GM23338 (cell line): ENCODE measurements at regions not wholly inside any gene's neighbourhood (a gene's known extent, or its start where the extent isn't known, plus 50 kb on each side); places are given as distances from the start of the nearest gene placed in this dataset.

ENCODE experiments used
- ATAC-seq: fragments of 200-7000 bp; cut with Tn5 transposase; 3 replicates; pipeline ENCODE4 v1.9.1; 2020
- DNase-seq: peaks from one replicate; pipeline ENCODE4 v3.0.0-alpha.2; 2015; ENCODE audit warnings: low spot score
- H2AFZ ChIP-seq: fragments of 200-600 bp; sonication (generic); 2 replicates; pipeline ENCODE4 v1.8.0; 2016; ENCODE audit warnings: antibody characterized with exemption, mild to moderate bottlenecking, moderate library complexity
- H3F3A ChIP-seq: fragments of 200-600 bp; sonication (generic); replicated peaks from 2 replicates; pipeline ENCODE4 v1.8.0; 2017; ENCODE audit warnings: antibody characterized with exemption, mixed run types, low read depth
- H3K27ac ChIP-seq: fragments of 200-600 bp; sonication (generic); 2 replicates; pipeline ENCODE4 v1.6.1; 2016; ENCODE audit warnings: low read depth
- H3K27me3 ChIP-seq: fragments of 200-600 bp; sonication (generic); 2 replicates; pipeline ENCODE4 v1.8.0; 2016; ENCODE audit warnings: mild to moderate bottlenecking, mixed run types, moderate library complexity; ENCODE audit not compliant: insufficient read depth
- H3K36me3 ChIP-seq: fragments of 200-600 bp; sonication (generic); 2 replicates; pipeline ENCODE4 v1.8.0; 2016; ENCODE audit warnings: mild to moderate bottlenecking; ENCODE audit not compliant: insufficient read depth
- H3K4me1 ChIP-seq: fragments of 200-600 bp; sonication (generic); 2 replicates; pipeline ENCODE4 v1.8.0; 2016; ENCODE audit warnings: mild to moderate bottlenecking, moderate library complexity; ENCODE audit not compliant: insufficient read depth
- H3K4me2 ChIP-seq: fragments of 200-600 bp; sonication (generic); 2 replicates; pipeline ENCODE4 v1.7.1; 2017; ENCODE audit warnings: mixed run types
- H3K4me3 ChIP-seq: fragments of 200-600 bp; sonication (generic); 2 replicates; pipeline ENCODE4 v1.6.1; 2016; ENCODE audit warnings: mixed run types
- H3K79me2 ChIP-seq: fragments of 200-600 bp; sonication (generic); replicated peaks from 2 replicates; pipeline ENCODE4 v1.8.0; 2017; ENCODE audit warnings: mild to moderate bottlenecking; ENCODE audit not compliant: insufficient read depth
- H3K9me2 ChIP-seq: fragments of 200-600 bp; sonication (generic); 2 replicates; pipeline ENCODE4 v1.8.0; 2017; ENCODE audit not compliant: insufficient read depth
- H4K20me1 ChIP-seq: fragments of 200-600 bp; sonication (generic); replicated peaks from 2 replicates; pipeline ENCODE4 v1.8.0; 2017; ENCODE audit warnings: mild to moderate bottlenecking; ENCODE audit not compliant: insufficient read depth
- H3K27ac Mint-ChIP-seq: 2 replicates; pipeline ENCODE4 v1.8.0; 2020; ENCODE audit warnings: inconsistent platforms, mild to moderate bottlenecking, moderate library complexity, mixed read lengths
- H3K27me3 Mint-ChIP-seq: 3 replicates; pipeline ENCODE4 v1.8.0; 2022; ENCODE audit warnings: low read depth, mild to moderate bottlenecking, moderate library complexity, mixed read lengths, inconsistent platforms; ENCODE audit not compliant: insufficient read depth, poor library complexity
- H3K36me3 Mint-ChIP-seq: 3 replicates; pipeline ENCODE4 v1.8.0; 2021; ENCODE audit warnings: low read depth, mild to moderate bottlenecking, inconsistent platforms, moderate library complexity, mixed read lengths
- H3K4me1 Mint-ChIP-seq: 3 replicates; pipeline ENCODE4 v1.8.0; 2020; ENCODE audit warnings: mild to moderate bottlenecking, inconsistent platforms, mixed read lengths
- H3K4me3 Mint-ChIP-seq: 3 replicates; pipeline ENCODE4 v1.8.0; 2021; ENCODE audit warnings: moderate library complexity, mild to moderate bottlenecking, inconsistent platforms, mixed read lengths
- H3K9me3 Mint-ChIP-seq: 3 replicates; pipeline ENCODE4 v1.8.0; 2020; ENCODE audit warnings: moderate library complexity, mild to moderate bottlenecking, inconsistent platforms, mixed read lengths
- CREB1 ChIP-seq: fragments of 250-450 bp; sonication (Bioruptor Pico); IDR thresholded peaks from 2 replicates; pipeline ENCODE4 v1.5.0; 2020; ENCODE audit warnings: low read depth, mild to moderate bottlenecking, moderate library complexity
- EZH2 ChIP-seq: fragments of 200-600 bp; sonication (generic); IDR thresholded peaks from one replicate; pipeline ENCODE4 v1.8.0; 2017; ENCODE audit warnings: antibody characterized with exemption, mild to moderate bottlenecking, low read depth; ENCODE audit not compliant: unreplicated experiment
- EZH2phosphoT487 ChIP-seq: fragments of 200-600 bp; sonication (generic); IDR thresholded peaks from one replicate; pipeline ENCODE4 v1.8.1; 2018; ENCODE audit warnings: antibody characterized with exemption; ENCODE audit not compliant: unreplicated experiment
- JUNB ChIP-seq: IDR thresholded peaks from one replicate; pipeline ENCODE4 v1.6.1; 2016; ENCODE audit warnings: antibody characterized with exemption; ENCODE audit not compliant: unreplicated experiment
- NANOG ChIP-seq: IDR thresholded peaks from 2 replicates; pipeline ENCODE4 v1.6.1; 2016; ENCODE audit warnings: antibody characterized with exemption, borderline replicate concordance
- POLR2AphosphoS5 ChIP-seq: IDR thresholded peaks from 2 replicates; pipeline ENCODE4 v1.6.1; 2016; ENCODE audit warnings: antibody characterized with exemption, low read depth
- STAT1 ChIP-seq: IDR thresholded peaks from one replicate; pipeline ENCODE4 v1.6.1; 2016; ENCODE audit warnings: antibody characterized with exemption; ENCODE audit not compliant: unreplicated experiment
- ZNF114 ChIP-seq: fragments of 250-450 bp; sonication (Bioruptor Pico); IDR thresholded peaks from 2 replicates; pipeline ENCODE4 v1.5.0; 2020; ENCODE audit warnings: mild to moderate bottlenecking, moderate library complexity
- ZNF331 ChIP-seq: fragments of 250-450 bp; sonication (Bioruptor Pico); IDR thresholded peaks from 2 replicates; pipeline ENCODE4 v1.5.0; 2020; ENCODE audit warnings: low read depth, mild to moderate bottlenecking, moderate library complexity
- TF ChIP-seq, protein P1 (sequence below), 2 experiments: fragments of 200-600 bp in 1 of 2; sonication (generic) in 1 of 2; conservative IDR thresholded peaks; 2 replicates each; pipeline versions ENCODE4 v1.5.1 to v1.6.1; 2016 to 2017; ENCODE audit warnings: antibody characterized with exemption in 2 of 2, low read depth in 2 of 2, mild to moderate bottlenecking in 2 of 2, moderate library complexity in 1 of 2
- TF ChIP-seq, protein P2 (sequence below): fragments of 250-450 bp; sonication (Bioruptor Pico); IDR thresholded peaks from 2 replicates; pipeline ENCODE4 v1.5.0; 2020; ENCODE audit warnings: mild to moderate bottlenecking, moderate library complexity
- TF ChIP-seq, protein P3 (sequence below): IDR thresholded peaks from 2 replicates; pipeline ENCODE4 v1.6.1; 2016; ENCODE audit warnings: antibody characterized with exemption
- TF ChIP-seq, protein P4 (sequence below): IDR thresholded peaks from one replicate; pipeline ENCODE4 v1.6.1; 2018; ENCODE audit warnings: antibody characterized with exemption; ENCODE audit not compliant: unreplicated experiment

DNA sequence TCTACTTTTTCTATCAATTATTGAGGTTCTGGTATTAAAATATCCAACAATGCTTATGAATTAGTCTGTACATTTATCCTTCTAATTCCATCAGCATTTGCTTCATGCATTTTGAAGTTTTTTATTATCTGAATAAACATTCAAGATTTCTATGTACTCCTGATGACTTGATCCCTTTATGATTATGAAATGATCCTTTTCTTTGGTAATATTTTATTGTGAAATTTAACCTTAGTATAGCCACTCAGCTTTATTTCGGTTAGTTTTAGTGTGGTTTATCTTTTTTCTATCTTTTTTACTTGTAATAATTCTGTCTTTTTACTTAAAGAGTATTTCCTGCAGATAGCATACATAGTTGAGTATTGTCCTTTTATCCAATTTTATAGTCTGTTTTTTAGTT is 106.6 kb downstream of the SNAPC1 start:
- Histone ChIP-seq H3K79me2 (no peaks in the 10 kb centered on the region), H3K27me3 (no peaks in the 10 kb centered on the region), H3K36me3 (no peaks in the 10 kb centered on the region), H3K27ac (no peak overlapping the region), H3K4me3 (no peak overlapping the region), H2AFZ (no peak overlapping the region), H3K9me2 (no peaks in the 10 kb centered on the region), H4K20me1 (no peaks in the 10 kb centered on the region), H3K4me2 (no peak overlapping the region), H3F3A (no peaks in the 10 kb centered on the region), H3K4me1 (no peaks in the 10 kb centered on the region)
- Mint-ChIP-seq H3K4me1 (no peaks in the 10 kb centered on the region; the same call in 2 of the 3 replicates), H3K27me3 (no peaks in the 10 kb centered on the region), H3K36me3 (peaks cover 2% of the 10 kb centered on the region; the same call in 2 of the 3 replicates), H3K4me3 (no peak overlapping the region), H3K9me3 (peaks cover 19% of the 10 kb centered on the region), H3K27ac (no peak overlapping the region)
- TF ChIP-seq EZH2phosphoT487 (no peak), ZNF114 (CRISPR knock-in tag) (no peak), JUNB (no peak), STAT1 (no peak), ZNF331 (CRISPR knock-in tag) (no peak), NANOG (no peak), CREB1 (CRISPR knock-in tag) (no peak), EZH2 (no peak), POLR2AphosphoS5 (no peak)
- TF ChIP-seq, protein P1, sequence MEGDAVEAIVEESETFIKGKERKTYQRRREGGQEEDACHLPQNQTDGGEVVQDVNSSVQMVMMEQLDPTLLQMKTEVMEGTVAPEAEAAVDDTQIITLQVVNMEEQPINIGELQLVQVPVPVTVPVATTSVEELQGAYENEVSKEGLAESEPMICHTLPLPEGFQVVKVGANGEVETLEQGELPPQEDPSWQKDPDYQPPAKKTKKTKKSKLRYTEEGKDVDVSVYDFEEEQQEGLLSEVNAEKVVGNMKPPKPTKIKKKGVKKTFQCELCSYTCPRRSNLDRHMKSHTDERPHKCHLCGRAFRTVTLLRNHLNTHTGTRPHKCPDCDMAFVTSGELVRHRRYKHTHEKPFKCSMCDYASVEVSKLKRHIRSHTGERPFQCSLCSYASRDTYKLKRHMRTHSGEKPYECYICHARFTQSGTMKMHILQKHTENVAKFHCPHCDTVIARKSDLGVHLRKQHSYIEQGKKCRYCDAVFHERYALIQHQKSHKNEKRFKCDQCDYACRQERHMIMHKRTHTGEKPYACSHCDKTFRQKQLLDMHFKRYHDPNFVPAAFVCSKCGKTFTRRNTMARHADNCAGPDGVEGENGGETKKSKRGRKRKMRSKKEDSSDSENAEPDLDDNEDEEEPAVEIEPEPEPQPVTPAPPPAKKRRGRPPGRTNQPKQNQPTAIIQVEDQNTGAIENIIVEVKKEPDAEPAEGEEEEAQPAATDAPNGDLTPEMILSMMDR (conservative IDR thresholded peaks at IDR 0.05; ENCODE audit: low read depth in 2 of 2) = no peak
- TF ChIP-seq, protein P2, sequence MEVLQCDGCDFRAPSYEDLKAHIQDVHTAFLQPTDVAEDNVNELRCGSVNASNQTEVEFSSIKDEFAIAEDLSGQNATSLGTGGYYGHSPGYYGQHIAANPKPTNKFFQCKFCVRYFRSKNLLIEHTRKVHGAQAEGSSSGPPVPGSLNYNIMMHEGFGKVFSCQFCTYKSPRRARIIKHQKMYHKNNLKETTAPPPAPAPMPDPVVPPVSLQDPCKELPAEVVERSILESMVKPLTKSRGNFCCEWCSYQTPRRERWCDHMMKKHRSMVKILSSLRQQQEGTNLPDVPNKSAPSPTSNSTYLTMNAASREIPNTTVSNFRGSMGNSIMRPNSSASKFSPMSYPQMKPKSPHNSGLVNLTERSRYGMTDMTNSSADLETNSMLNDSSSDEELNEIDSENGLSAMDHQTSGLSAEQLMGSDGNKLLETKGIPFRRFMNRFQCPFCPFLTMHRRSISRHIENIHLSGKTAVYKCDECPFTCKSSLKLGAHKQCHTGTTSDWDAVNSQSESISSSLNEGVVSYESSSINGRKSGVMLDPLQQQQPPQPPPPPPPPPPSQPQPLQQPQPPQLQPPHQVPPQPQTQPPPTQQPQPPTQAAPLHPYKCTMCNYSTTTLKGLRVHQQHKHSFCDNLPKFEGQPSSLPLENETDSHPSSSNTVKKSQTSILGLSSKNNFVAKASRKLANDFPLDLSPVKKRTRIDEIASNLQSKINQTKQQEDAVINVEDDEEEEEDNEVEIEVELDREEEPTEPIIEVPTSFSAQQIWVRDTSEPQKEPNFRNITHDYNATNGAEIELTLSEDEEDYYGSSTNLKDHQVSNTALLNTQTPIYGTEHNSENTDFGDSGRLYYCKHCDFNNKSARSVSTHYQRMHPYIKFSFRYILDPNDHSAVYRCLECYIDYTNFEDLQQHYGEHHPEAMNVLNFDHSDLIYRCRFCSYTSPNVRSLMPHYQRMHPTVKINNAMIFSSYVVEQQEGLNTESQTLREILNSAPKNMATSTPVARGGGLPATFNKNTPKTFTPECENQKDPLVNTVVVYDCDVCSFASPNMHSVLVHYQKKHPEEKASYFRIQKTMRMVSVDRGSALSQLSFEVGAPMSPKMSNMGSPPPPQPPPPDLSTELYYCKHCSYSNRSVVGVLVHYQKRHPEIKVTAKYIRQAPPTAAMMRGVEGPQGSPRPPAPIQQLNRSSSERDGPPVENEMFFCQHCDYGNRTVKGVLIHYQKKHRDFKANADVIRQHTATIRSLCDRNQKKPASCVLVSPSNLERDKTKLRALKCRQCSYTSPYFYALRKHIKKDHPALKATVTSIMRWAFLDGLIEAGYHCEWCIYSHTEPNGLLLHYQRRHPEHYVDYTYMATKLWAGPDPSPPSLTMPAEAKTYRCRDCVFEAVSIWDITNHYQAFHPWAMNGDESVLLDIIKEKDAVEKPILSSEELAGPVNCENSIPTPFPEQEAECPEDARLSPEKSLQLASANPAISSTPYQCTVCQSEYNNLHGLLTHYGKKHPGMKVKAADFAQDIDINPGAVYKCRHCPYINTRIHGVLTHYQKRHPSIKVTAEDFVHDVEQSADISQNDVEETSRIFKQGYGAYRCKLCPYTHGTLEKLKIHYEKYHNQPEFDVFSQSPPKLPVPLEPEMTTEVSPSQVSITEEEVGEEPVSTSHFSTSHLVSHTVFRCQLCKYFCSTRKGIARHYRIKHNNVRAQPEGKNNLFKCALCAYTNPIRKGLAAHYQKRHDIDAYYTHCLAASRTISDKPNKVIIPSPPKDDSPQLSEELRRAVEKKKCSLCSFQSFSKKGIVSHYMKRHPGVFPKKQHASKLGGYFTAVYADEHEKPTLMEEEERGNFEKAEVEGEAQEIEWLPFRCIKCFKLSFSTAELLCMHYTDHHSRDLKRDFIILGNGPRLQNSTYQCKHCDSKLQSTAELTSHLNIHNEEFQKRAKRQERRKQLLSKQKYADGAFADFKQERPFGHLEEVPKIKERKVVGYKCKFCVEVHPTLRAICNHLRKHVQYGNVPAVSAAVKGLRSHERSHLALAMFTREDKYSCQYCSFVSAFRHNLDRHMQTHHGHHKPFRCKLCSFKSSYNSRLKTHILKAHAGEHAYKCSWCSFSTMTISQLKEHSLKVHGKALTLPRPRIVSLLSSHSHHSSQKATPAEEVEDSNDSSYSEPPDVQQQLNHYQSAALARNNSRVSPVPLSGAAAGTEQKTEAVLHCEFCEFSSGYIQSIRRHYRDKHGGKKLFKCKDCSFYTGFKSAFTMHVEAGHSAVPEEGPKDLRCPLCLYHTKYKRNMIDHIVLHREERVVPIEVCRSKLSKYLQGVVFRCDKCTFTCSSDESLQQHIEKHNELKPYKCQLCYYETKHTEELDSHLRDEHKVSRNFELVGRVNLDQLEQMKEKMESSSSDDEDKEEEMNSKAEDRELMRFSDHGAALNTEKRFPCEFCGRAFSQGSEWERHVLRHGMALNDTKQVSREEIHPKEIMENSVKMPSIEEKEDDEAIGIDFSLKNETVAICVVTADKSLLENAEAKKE (CRISPR knock-in tag) = no peak
- TF ChIP-seq, protein P3, sequence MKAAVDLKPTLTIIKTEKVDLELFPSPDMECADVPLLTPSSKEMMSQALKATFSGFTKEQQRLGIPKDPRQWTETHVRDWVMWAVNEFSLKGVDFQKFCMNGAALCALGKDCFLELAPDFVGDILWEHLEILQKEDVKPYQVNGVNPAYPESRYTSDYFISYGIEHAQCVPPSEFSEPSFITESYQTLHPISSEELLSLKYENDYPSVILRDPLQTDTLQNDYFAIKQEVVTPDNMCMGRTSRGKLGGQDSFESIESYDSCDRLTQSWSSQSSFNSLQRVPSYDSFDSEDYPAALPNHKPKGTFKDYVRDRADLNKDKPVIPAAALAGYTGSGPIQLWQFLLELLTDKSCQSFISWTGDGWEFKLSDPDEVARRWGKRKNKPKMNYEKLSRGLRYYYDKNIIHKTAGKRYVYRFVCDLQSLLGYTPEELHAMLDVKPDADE = no peak
- TF ChIP-seq, protein P4, sequence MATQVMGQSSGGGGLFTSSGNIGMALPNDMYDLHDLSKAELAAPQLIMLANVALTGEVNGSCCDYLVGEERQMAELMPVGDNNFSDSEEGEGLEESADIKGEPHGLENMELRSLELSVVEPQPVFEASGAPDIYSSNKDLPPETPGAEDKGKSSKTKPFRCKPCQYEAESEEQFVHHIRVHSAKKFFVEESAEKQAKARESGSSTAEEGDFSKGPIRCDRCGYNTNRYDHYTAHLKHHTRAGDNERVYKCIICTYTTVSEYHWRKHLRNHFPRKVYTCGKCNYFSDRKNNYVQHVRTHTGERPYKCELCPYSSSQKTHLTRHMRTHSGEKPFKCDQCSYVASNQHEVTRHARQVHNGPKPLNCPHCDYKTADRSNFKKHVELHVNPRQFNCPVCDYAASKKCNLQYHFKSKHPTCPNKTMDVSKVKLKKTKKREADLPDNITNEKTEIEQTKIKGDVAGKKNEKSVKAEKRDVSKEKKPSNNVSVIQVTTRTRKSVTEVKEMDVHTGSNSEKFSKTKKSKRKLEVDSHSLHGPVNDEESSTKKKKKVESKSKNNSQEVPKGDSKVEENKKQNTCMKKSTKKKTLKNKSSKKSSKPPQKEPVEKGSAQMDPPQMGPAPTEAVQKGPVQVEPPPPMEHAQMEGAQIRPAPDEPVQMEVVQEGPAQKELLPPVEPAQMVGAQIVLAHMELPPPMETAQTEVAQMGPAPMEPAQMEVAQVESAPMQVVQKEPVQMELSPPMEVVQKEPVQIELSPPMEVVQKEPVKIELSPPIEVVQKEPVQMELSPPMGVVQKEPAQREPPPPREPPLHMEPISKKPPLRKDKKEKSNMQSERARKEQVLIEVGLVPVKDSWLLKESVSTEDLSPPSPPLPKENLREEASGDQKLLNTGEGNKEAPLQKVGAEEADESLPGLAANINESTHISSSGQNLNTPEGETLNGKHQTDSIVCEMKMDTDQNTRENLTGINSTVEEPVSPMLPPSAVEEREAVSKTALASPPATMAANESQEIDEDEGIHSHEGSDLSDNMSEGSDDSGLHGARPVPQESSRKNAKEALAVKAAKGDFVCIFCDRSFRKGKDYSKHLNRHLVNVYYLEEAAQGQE = no peak
- no peak for DNase-seq
- no peak for ATAC-seq
